ENCODE measurements at regions not wholly inside any gene's neighbourhood (a gene's known extent, or its start where the extent isn't known, plus 50 kb on each side); places are given as distances from the start of the nearest gene placed in this dataset.

GRCh38 chr3:36250191-36250590 lies 130.1 kb upstream of the STAC start:
- TF ChIP-seq POLR2A (IDR thresholded peaks at IDR 0.05; ENCODE audit: extremely low read depth, insufficient read length) (no peak), CTCF (IDR thresholded peaks at IDR 0.05; ENCODE audit: low read depth, low read length) (no peak)
